ENCODE measurements at regions not wholly inside any gene's neighbourhood (a gene's known extent, or its start where the extent isn't known, plus 50 kb on each side); places are given as distances from the start of the nearest gene placed in this dataset.

GRCh38 chr11:98952107-98952506 is 68.6 kb upstream of the CNTN5 start:
- H3K4me3 ChIP-seq (replicated peaks in 1 of 3; ENCODE audit: insufficient read depth in 1 of 3, low read depth in 1 of 3, low read length in 3 of 3), result no peak overlapping the region
- intact Hi-C loops (cut with micrococcal nuclease) (no loop called here), dilution Hi-C loops (cut with MboI; ENCODE audit: extremely low pct_ligation_motif_present, low sequenced_read_pairs) (no loop called here)
- no peaks in the 10 kb centered on the region for H3K27me3 ChIP-seq (ENCODE audit: control insufficient read depth in 2 of 2, insufficient read depth in 2 of 2, low read length in 2 of 2)
- BruUV-seq (replicated peaks), result no TSS peak
- FAIRE-seq (no peak), DNase-seq (ENCODE audit: low read depth, low spot score) (no peak)
- H3K9me3 ChIP-seq (replicated peaks; ENCODE audit: control insufficient read depth, insufficient read depth, low read length), result no peaks in the 10 kb centered on the region
- TF ChIP-seq JUN (IDR thresholded peaks at IDR 0.05; ENCODE audit: borderline replicate concordance, insufficient read depth, insufficient read length, low read depth), result no peak
- H3K4me1 ChIP-seq (ENCODE audit: control insufficient read depth, extremely low read depth, insufficient read depth, low read length), result no peaks in the 10 kb centered on the region
- no peaks in the 10 kb centered on the region for H3K36me3 ChIP-seq (ENCODE audit: control insufficient read depth in 2 of 2, extremely low read depth in 1 of 2, insufficient read depth in 2 of 2, low read length in 2 of 2)
- H3K9me1 ChIP-seq (replicated peaks; ENCODE audit: control insufficient read depth, extremely low read depth, insufficient read depth, low read length), result no peaks in the 10 kb centered on the region
- no peak overlapping the region for H3K9ac ChIP-seq (replicated peaks; ENCODE audit: extremely low read depth, insufficient read depth, low read length)
- no peak overlapping the region for H3K4me2 ChIP-seq (ENCODE audit: insufficient read depth, low read length)
- no peak overlapping the region for H3K27ac ChIP-seq (ENCODE audit: insufficient read depth, low read depth, low read length)
- no peaks in the 10 kb centered on the region for H4K20me1 ChIP-seq (replicated peaks; ENCODE audit: control insufficient read depth, extremely low read depth, insufficient read depth, low read length)
- ChIA-PET CTCF (no interaction called here), POLR2A (no interaction called here)
- H2AFZ ChIP-seq (ENCODE audit: low read depth, low read length), result no peak overlapping the region
- H3K79me2 ChIP-seq (ENCODE audit: control insufficient read depth, insufficient read depth, low read length), result no peaks in the 10 kb centered on the region

- FAIRE-seq (no peak), DNase-seq (ENCODE audit: low read depth, low spot score) (no peak)
- no peak for TF ChIP-seq POLR2A (IDR thresholded peaks at IDR 0.05; ENCODE audit: low read depth, low read length)
- POLR2A ChIA-PET, result no interaction called here
- BruUV-seq (replicated peaks), result no TSS peak
- no peaks in the 10 kb centered on the region for H3K79me2 ChIP-seq (ENCODE audit: control insufficient read depth, insufficient read depth, low read length)
- H3K27ac ChIP-seq (ENCODE audit: insufficient read depth, low read depth, low read length), result no peak overlapping the region
- no peaks in the 10 kb centered on the region for H3K9me1 ChIP-seq (replicated peaks; ENCODE audit: control insufficient read depth, extremely low read depth, insufficient read depth, low read length)
- no peak overlapping the region for H3K4me3 ChIP-seq (replicated peaks in 1 of 3; ENCODE audit: insufficient read depth in 1 of 3, low read depth in 1 of 3, low read length in 3 of 3)
- no peak overlapping the region for H3K4me2 ChIP-seq (ENCODE audit: insufficient read depth, low read length)
- no peaks in the 10 kb centered on the region for H3K9me3 ChIP-seq (replicated peaks; ENCODE audit: control insufficient read depth, insufficient read depth, low read length)
- no peak overlapping the region for H2AFZ ChIP-seq (ENCODE audit: low read depth, low read length)
- H3K27me3 ChIP-seq (ENCODE audit: control insufficient read depth in 2 of 2, insufficient read depth in 2 of 2, low read length in 2 of 2), result no peaks in the 10 kb centered on the region
- H4K20me1 ChIP-seq (replicated peaks; ENCODE audit: control insufficient read depth, extremely low read depth, insufficient read depth, low read length), result no peaks in the 10 kb centered on the region
- no peak overlapping the region for H3K9ac ChIP-seq (replicated peaks; ENCODE audit: extremely low read depth, insufficient read depth, low read length)
- no peaks in the 10 kb centered on the region for H3K4me1 ChIP-seq (ENCODE audit: control insufficient read depth, extremely low read depth, insufficient read depth, low read length)
- intact Hi-C loops (cut with micrococcal nuclease) (no loop called here), dilution Hi-C loops (cut with MboI; ENCODE audit: extremely low pct_ligation_motif_present, low sequenced_read_pairs) (no loop called here)
- no peaks in the 10 kb centered on the region for H3K36me3 ChIP-seq (ENCODE audit: control insufficient read depth in 2 of 2, extremely low read depth in 1 of 2, insufficient read depth in 2 of 2, low read length in 2 of 2)
- CTCF ChIA-PET, result interaction anchor here (0.7 kb wide), 1 partner anchor 1500 kb away, joined by 3 read pairs; no protein-coding TSS in a partner anchor
These were observed 65.2 kb upstream of the CNTN5 start for GRCh38 chr11:98955551-98955950.

DNA sequence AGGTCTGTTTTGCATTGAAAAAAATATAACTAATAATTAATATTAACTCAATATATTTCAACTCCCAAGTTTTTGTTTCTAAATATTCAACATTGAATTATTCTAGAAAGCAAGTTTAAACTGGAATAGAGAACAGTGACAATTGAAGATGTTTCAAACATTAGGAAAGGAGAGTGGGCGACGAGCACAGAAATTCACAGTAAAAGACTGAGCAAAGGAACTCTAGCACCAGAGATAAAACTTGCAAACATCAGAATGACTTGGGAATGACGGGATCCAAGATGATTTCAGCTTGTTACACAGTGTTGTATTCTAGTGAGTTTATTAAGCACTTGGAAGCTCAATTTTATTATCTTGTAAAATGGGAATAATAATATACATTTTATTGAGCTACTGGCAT is 56.6 kb upstream of the CNTN5 start:
- Histone ChIP-seq H3K27ac (ENCODE audit: insufficient read depth, low read depth, low read length) (no peak overlapping the region), H3K36me3 (ENCODE audit: control insufficient read depth in 2 of 2, extremely low read depth in 1 of 2, insufficient read depth in 2 of 2, low read length in 2 of 2) (no peaks in the 10 kb centered on the region), H3K9ac (replicated peaks; ENCODE audit: extremely low read depth, insufficient read depth, low read length) (no peak overlapping the region), H3K9me1 (replicated peaks; ENCODE audit: control insufficient read depth, extremely low read depth, insufficient read depth, low read length) (no peaks in the 10 kb centered on the region), H3K4me1 (ENCODE audit: control insufficient read depth, extremely low read depth, insufficient read depth, low read length) (no peaks in the 10 kb centered on the region), H3K9me3 (replicated peaks; ENCODE audit: control insufficient read depth, insufficient read depth, low read length) (peaks cover 2% of the 10 kb centered on the region), H2AFZ (ENCODE audit: low read depth, low read length) (no peak overlapping the region), H3K4me3 (replicated peaks in 1 of 3; ENCODE audit: insufficient read depth in 1 of 3, low read depth in 1 of 3, low read length in 3 of 3) (no peak overlapping the region), H3K27me3 (ENCODE audit: control insufficient read depth in 2 of 2, insufficient read depth in 2 of 2, low read length in 2 of 2) (no peaks in the 10 kb centered on the region), H3K4me2 (ENCODE audit: insufficient read depth, low read length) (no peak overlapping the region), H3K79me2 (ENCODE audit: control insufficient read depth, insufficient read depth, low read length) (no peaks in the 10 kb centered on the region), H4K20me1 (replicated peaks; ENCODE audit: control insufficient read depth, extremely low read depth, insufficient read depth, low read length) (no peaks in the 10 kb centered on the region)
- CTCF ChIA-PET, result no interaction called here
- no peak for TF ChIP-seq CTCF (IDR thresholded peaks at IDR 0.05; ENCODE audit: extremely low read depth in 1 of 2, insufficient read depth in 1 of 2, low read depth in 1 of 2, low read length in 2 of 2)
- no peak for TF ChIP-seq JUN (IDR thresholded peaks at IDR 0.05; ENCODE audit: borderline replicate concordance, insufficient read depth, insufficient read length, low read depth)
- TF ChIP-seq EZH2 (IDR thresholded peaks at IDR 0.05; ENCODE audit: borderline replicate concordance, low read depth, low read length, severe bottlenecking), result no peak
- TF ChIP-seq GATA2 (IDR thresholded peaks at IDR 0.05; ENCODE audit: insufficient read depth, insufficient read length, low read depth, low read length), result no peak
- TF ChIP-seq FOS (IDR thresholded peaks at IDR 0.05; ENCODE audit: borderline replicate concordance, insufficient read depth, low read length), result no peak
- no peak for TF ChIP-seq MAX (IDR thresholded peaks at IDR 0.05; ENCODE audit: insufficient read depth, insufficient read length)
- TF ChIP-seq POLR2A (IDR thresholded peaks at IDR 0.05; ENCODE audit: low read depth, low read length), result no peak
- TF ChIP-seq MYC (IDR thresholded peaks at IDR 0.05; ENCODE audit: low read depth, low read length), result no peak
- intact Hi-C loops (cut with micrococcal nuclease) (no loop called here), dilution Hi-C loops (cut with MboI; ENCODE audit: extremely low pct_ligation_motif_present, low sequenced_read_pairs) (no loop called here)
- no TSS peak for BruUV-seq (replicated peaks)
- FAIRE-seq (no peak), DNase-seq (ENCODE audit: low read depth, low spot score) (no peak)
- POLR2A ChIA-PET, result no interaction called here

Measured in endothelial cell of umbilical vein (primary cell).